ENCODE measurements at regions not wholly inside any gene's neighbourhood (a gene's known extent, or its start where the extent isn't known, plus 50 kb on each side); places are given as distances from the start of the nearest gene placed in this dataset.

DNA sequence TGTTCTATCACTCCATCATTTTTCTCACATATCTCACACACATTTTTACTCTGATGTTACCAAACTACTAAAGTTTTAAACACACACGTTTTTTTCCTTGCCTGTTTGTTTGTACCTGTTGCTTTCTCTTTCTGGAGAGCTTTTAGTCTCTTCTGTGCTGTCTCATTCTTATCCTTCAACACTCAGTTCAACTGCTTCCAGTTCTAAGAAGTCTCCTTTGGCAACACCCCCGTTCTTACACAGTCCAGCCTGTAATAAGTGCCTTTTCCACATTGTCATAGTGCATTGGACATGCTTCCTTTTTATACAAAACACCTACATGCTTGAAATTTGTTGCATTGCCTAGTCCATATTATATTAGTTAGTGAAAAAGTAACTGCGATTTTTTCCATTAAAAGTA is 360.2 kb upstream of the BRINP3 start:
- DNase-seq (ENCODE audit: extremely low spot score), result no peak
- CTCF ChIA-PET, result no interaction called here
- TF ChIP-seq ELF4 (IDR thresholded peaks at IDR 0.05), result no peak
- no peak for TF ChIP-seq ARNT (IDR thresholded peaks at IDR 0.05)
- TF ChIP-seq, protein P1, sequence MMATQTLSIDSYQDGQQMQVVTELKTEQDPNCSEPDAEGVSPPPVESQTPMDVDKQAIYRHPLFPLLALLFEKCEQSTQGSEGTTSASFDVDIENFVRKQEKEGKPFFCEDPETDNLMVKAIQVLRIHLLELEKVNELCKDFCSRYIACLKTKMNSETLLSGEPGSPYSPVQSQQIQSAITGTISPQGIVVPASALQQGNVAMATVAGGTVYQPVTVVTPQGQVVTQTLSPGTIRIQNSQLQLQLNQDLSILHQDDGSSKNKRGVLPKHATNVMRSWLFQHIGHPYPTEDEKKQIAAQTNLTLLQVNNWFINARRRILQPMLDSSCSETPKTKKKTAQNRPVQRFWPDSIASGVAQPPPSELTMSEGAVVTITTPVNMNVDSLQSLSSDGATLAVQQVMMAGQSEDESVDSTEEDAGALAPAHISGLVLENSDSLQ (IDR thresholded peaks at IDR 0.05), result no peak
- POLR2A ChIA-PET, result no interaction called here

DNA sequence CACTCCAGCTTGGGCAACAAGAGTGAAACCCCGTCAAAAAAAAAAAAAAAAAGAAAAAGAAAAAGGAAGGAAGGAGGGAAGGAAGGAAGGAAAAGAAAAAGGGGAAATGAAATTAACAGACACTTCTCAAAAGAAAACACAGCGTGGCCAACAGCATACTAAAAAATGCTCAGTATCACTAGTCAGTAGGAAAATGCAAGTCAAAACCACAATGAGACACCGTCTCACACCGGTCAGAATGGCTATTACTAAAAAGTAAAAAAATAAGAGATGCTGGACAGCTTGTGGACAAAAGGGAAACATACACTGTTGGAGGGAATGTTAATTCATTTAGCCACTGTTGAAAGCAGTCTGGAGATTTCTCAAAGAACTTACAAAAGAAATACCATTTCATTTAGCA is 369.5 kb upstream of the BRINP3 start:
- no peak for DNase-seq (ENCODE audit: extremely low spot score)
- TF ChIP-seq SP1 (IDR thresholded peaks at IDR 0.05) (no peak), SUZ12 (IDR thresholded peaks at IDR 0.05) (no peak), FOXA1 (IDR thresholded peaks at IDR 0.05) (no peak), L3MBTL2 (conservative IDR thresholded peaks at IDR 0.05) (no peak), ELF4 (IDR thresholded peaks at IDR 0.05) (no peak), FOXM1 (IDR thresholded peaks at IDR 0.05; ENCODE audit: borderline replicate concordance) (no peak), TARDBP (IDR thresholded peaks at IDR 0.05) (no peak), BHLHE40 (IDR thresholded peaks at IDR 0.05; ENCODE audit: borderline replicate concordance) (no peak), ZNF384 (IDR thresholded peaks at IDR 0.05) (no peak), NFRKB (IDR thresholded peaks at IDR 0.05) (no peak), HDGF (IDR thresholded peaks at IDR 0.05; ENCODE audit: borderline replicate concordance) (no peak), ARNT (IDR thresholded peaks at IDR 0.05) (no peak), CTBP1 (IDR thresholded peaks at IDR 0.05; ENCODE audit: borderline replicate concordance) (no peak), LEF1 (IDR thresholded peaks at IDR 0.05; ENCODE audit: borderline replicate concordance) (no peak), FOXK2 (IDR thresholded peaks at IDR 0.05) (no peak)
- TF ChIP-seq, protein P1 (IDR thresholded peaks at IDR 0.05), result no peak
- ChIA-PET POLR2A (no interaction called here), CTCF (no interaction called here)

- ChIA-PET CTCF (no interaction called here), POLR2A (no interaction called here)
- TF ChIP-seq FOXK2 (IDR thresholded peaks at IDR 0.05) (no peak), L3MBTL2 (conservative IDR thresholded peaks at IDR 0.05) (no peak), ZNF384 (IDR thresholded peaks at IDR 0.05) (no peak), LEF1 (IDR thresholded peaks at IDR 0.05; ENCODE audit: borderline replicate concordance) (no peak), BHLHE40 (IDR thresholded peaks at IDR 0.05; ENCODE audit: borderline replicate concordance) (no peak), SP1 (IDR thresholded peaks at IDR 0.05) (no peak), CTBP1 (IDR thresholded peaks at IDR 0.05; ENCODE audit: borderline replicate concordance) (no peak), FOXA1 (IDR thresholded peaks at IDR 0.05) (no peak), TARDBP (IDR thresholded peaks at IDR 0.05) (no peak), SUZ12 (IDR thresholded peaks at IDR 0.05) (no peak), HDGF (IDR thresholded peaks at IDR 0.05; ENCODE audit: borderline replicate concordance) (no peak), ELF4 (IDR thresholded peaks at IDR 0.05) (no peak), FOXM1 (IDR thresholded peaks at IDR 0.05; ENCODE audit: borderline replicate concordance) (no peak), ARNT (IDR thresholded peaks at IDR 0.05) (no peak), NFRKB (IDR thresholded peaks at IDR 0.05) (no peak)
- TF ChIP-seq, protein P1 (IDR thresholded peaks at IDR 0.05), result no peak
- no peak for DNase-seq (ENCODE audit: extremely low spot score)
Observed at GRCh38 chr1:190849346-190849745, 371.7 kb upstream of the BRINP3 start.

- DNase-seq (ENCODE audit: extremely low spot score), result no peak
- CTCF ChIA-PET, result no interaction called here
Observed at GRCh38 chr1:190852611-190853010, 374.9 kb upstream of the BRINP3 start.

DNA sequence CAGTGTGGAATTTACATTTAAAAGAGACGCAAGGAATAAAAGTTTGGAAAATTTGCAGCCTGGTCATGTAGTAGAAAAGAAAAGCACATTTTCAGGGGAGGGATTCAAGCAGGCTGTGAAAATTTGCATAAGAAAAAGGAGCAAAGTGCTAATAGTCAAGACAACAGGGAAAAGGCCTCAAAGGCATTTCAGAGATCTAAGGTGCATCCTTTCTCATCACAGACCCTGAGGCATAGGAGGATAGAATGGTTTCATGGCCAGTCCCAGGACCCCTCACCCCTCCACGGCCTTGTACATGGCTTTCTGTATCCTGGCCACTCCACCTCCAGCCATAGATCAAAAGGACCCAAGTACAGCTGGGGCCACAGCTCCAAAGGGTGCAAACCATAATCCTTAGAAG is 380.5 kb upstream of the BRINP3 start:
- POLR2A ChIA-PET, result no interaction called here
- TF ChIP-seq BHLHE40 (IDR thresholded peaks at IDR 0.05; ENCODE audit: borderline replicate concordance) (no peak), SUZ12 (IDR thresholded peaks at IDR 0.05) (no peak), FOXA1 (IDR thresholded peaks at IDR 0.05) (no peak)
- TF ChIP-seq, protein P1 (IDR thresholded peaks at IDR 0.05), result no peak
- DNase-seq (ENCODE audit: extremely low spot score), result no peak
- CTCF ChIA-PET, result no interaction called here

More at GRCh38 chr1:190852611-190853010, 374.9 kb upstream of the BRINP3 start:
- TF ChIP-seq ZNF384 (IDR thresholded peaks at IDR 0.05) (no peak), LEF1 (IDR thresholded peaks at IDR 0.05; ENCODE audit: borderline replicate concordance) (no peak), FOXK2 (IDR thresholded peaks at IDR 0.05) (no peak), L3MBTL2 (conservative IDR thresholded peaks at IDR 0.05) (no peak), SP1 (IDR thresholded peaks at IDR 0.05) (no peak), HDGF (IDR thresholded peaks at IDR 0.05; ENCODE audit: borderline replicate concordance) (no peak), CTBP1 (IDR thresholded peaks at IDR 0.05; ENCODE audit: borderline replicate concordance) (no peak), ARNT (IDR thresholded peaks at IDR 0.05) (no peak), TARDBP (IDR thresholded peaks at IDR 0.05) (no peak), FOXA1 (IDR thresholded peaks at IDR 0.05) (no peak), SUZ12 (IDR thresholded peaks at IDR 0.05) (no peak), ELF4 (IDR thresholded peaks at IDR 0.05) (no peak), BHLHE40 (IDR thresholded peaks at IDR 0.05; ENCODE audit: borderline replicate concordance) (no peak), NFRKB (IDR thresholded peaks at IDR 0.05) (no peak)
- TF ChIP-seq, protein P1 (IDR thresholded peaks at IDR 0.05), result no peak
- POLR2A ChIA-PET, result no interaction called here
